Loucy (cell line): ENCODE measurements at regions not wholly inside any gene's neighbourhood (a gene's known extent, or its start where the extent isn't known, plus 50 kb on each side); places are given as distances from the start of the nearest gene placed in this dataset.

ENCODE experiments used
- H2AFZ ChIP-seq: fragments of 200-600 bp; sonication (generic); 2 replicates; pipeline ENCODE4 v1.6.0; 2016; ENCODE audit warnings: antibody characterized with exemption, mild to moderate bottlenecking, low read length, moderate library complexity
- H3F3A ChIP-seq: fragments of 200-600 bp; 2 replicates; pipeline ENCODE4 v1.6.0; 2016; ENCODE audit warnings: antibody characterized with exemption, low read depth, mild to moderate bottlenecking
- H3K27me3 ChIP-seq: fragments of 200-600 bp; sonication (generic); 2 replicates; pipeline ENCODE4 v1.6.1; 2014; ENCODE audit warnings: low read length, mild to moderate bottlenecking; ENCODE audit not compliant: insufficient read depth, poor library complexity, severe bottlenecking
- H3K36me3 ChIP-seq: fragments of 200-600 bp; sonication (generic); 2 replicates; pipeline ENCODE4 v1.6.1; 2016; ENCODE audit warnings: low read length; ENCODE audit not compliant: insufficient read depth
- H3K4me1 ChIP-seq: fragments of 200-600 bp; sonication (generic); 2 replicates; pipeline ENCODE4 v1.5.1; 2014; ENCODE audit warnings: low read length, mild to moderate bottlenecking; ENCODE audit not compliant: insufficient read depth, poor library complexity, severe bottlenecking
- H3K4me2 ChIP-seq: fragments of 200-600 bp; sonication (generic); 2 replicates; pipeline ENCODE4 v1.6.0; 2014; ENCODE audit warnings: antibody characterized with exemption, low read length, low read depth, mild to moderate bottlenecking; ENCODE audit not compliant: poor library complexity, severe bottlenecking
- H3K4me3 ChIP-seq: fragments of 200-600 bp; sonication (generic); 2 replicates; pipeline ENCODE4 v1.5.1; 2014; ENCODE audit warnings: low read length, mild to moderate bottlenecking, mixed read lengths; ENCODE audit not compliant: poor library complexity, severe bottlenecking
- H3K79me2 ChIP-seq: fragments of 200-600 bp; sonication (generic); 2 replicates; pipeline ENCODE4 v1.6.1; 2014; ENCODE audit warnings: low read length; ENCODE audit not compliant: insufficient read depth
- H3K9ac ChIP-seq: fragments of 200-600 bp; sonication (generic); 2 replicates; pipeline ENCODE4 v1.6.0; 2014; ENCODE audit warnings: mild to moderate bottlenecking, low read depth, low read length, moderate library complexity; ENCODE audit not compliant: poor library complexity, severe bottlenecking
- H3K9me2 ChIP-seq: fragments of 200-600 bp; sonication (generic); replicated peaks from 2 replicates; pipeline ENCODE4 v1.6.1; 2016; ENCODE audit warnings: low read depth, low read length, mixed read lengths
- H3K9me3 ChIP-seq: fragments of 200-600 bp; sonication (generic); 2 replicates; pipeline ENCODE4 v1.6.1; 2014; ENCODE audit warnings: mild to moderate bottlenecking, antibody characterized with exemption, low read length, low read depth; ENCODE audit not compliant: insufficient read depth
- H4K20me1 ChIP-seq: fragments of 200-600 bp; sonication (generic); 2 replicates; pipeline ENCODE4 v1.6.0; 2014; ENCODE audit warnings: antibody characterized with exemption, low read length, mild to moderate bottlenecking; ENCODE audit not compliant: insufficient read depth, poor library complexity, severe bottlenecking
- EZH2phosphoT487 ChIP-seq: fragments of 200-600 bp; IDR thresholded peaks from 2 replicates; pipeline ENCODE4 v1.6.1; 2018; ENCODE audit warnings: antibody characterized with exemption, mild to moderate bottlenecking, moderate library complexity, borderline replicate concordance
- TF ChIP-seq, protein P1 (sequence below): fragments of 200-600 bp; sonication (generic); conservative IDR thresholded peaks from 2 replicates; pipeline ENCODE4 v1.5.1; 2014; ENCODE audit warnings: mild to moderate bottlenecking, antibody characterized with exemption, low read length

DNA sequence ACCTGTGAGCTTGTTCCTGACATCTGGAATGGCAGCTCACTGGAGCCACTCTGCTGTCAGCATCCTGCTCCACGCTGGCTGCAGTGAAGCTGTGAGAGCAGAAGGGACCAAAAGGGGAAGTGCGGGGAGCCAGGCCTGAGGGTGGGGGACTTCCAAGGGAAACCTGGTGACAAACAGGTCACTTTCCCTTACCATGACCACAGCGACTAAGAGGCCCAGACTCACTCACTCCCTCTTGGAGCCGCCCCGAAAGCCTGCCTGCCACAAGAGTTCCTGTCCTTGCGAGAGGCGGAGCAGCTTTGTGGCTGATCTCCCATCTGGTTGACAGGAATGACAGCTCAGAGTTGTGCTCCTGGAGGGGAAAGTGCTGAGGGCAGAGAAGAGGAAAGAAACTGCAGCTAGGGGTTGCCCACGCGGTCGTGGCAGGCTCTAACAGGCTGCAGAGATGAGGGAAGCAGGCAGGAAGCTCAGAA lies 183.8 kb upstream of the NTM start:
- Histone ChIP-seq H4K20me1 (no peaks in the 10 kb centered on the region), H3K36me3 (no peaks in the 10 kb centered on the region), H3K79me2 (no peaks in the 10 kb centered on the region), H2AFZ (no peak overlapping the region), H3K4me2 (no peak overlapping the region), H3F3A (no peaks in the 10 kb centered on the region), H3K9ac (no peak overlapping the region), H3K9me3 (no peaks in the 10 kb centered on the region), H3K27me3 (no peaks in the 10 kb centered on the region), H3K4me1 (no peaks in the 10 kb centered on the region), H3K9me2 (no peaks in the 10 kb centered on the region), H3K4me3 (no peak overlapping the region)
- TF ChIP-seq EZH2phosphoT487, result no peak
- TF ChIP-seq, protein P1, sequence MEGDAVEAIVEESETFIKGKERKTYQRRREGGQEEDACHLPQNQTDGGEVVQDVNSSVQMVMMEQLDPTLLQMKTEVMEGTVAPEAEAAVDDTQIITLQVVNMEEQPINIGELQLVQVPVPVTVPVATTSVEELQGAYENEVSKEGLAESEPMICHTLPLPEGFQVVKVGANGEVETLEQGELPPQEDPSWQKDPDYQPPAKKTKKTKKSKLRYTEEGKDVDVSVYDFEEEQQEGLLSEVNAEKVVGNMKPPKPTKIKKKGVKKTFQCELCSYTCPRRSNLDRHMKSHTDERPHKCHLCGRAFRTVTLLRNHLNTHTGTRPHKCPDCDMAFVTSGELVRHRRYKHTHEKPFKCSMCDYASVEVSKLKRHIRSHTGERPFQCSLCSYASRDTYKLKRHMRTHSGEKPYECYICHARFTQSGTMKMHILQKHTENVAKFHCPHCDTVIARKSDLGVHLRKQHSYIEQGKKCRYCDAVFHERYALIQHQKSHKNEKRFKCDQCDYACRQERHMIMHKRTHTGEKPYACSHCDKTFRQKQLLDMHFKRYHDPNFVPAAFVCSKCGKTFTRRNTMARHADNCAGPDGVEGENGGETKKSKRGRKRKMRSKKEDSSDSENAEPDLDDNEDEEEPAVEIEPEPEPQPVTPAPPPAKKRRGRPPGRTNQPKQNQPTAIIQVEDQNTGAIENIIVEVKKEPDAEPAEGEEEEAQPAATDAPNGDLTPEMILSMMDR, result no peak

DNA sequence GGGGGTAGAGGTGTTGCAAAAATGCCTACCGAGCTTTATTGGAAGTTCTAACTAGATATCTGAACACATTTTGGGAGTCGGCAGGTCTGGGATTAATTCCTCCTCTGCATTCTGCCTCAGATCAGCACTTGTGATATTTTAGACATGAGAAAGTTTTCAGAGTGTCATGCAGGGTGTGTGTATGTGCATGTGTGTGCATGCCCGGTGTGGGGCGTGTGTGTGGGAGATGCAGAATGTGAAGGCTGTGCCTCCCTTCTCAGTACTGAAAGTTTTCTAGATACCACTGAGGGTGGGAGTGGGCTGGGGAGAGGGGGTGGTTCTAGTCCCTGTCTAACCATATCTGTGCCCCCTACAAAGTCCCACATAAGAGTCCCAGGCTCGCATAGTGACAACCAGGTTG lies 180.0 kb upstream of the NTM start:
- Histone ChIP-seq H4K20me1 (no peaks in the 10 kb centered on the region), H3K4me3 (no peak overlapping the region), H3F3A (no peaks in the 10 kb centered on the region), H3K4me1 (no peaks in the 10 kb centered on the region), H3K9me2 (no peaks in the 10 kb centered on the region), H3K79me2 (no peaks in the 10 kb centered on the region), H3K36me3 (no peaks in the 10 kb centered on the region), H3K27me3 (no peaks in the 10 kb centered on the region), H3K4me2 (no peak overlapping the region), H3K9me3 (no peaks in the 10 kb centered on the region), H3K9ac (no peak overlapping the region), H2AFZ (no peak overlapping the region)
- TF ChIP-seq EZH2phosphoT487, result no peak
- TF ChIP-seq, protein P1, result no peak

DNA sequence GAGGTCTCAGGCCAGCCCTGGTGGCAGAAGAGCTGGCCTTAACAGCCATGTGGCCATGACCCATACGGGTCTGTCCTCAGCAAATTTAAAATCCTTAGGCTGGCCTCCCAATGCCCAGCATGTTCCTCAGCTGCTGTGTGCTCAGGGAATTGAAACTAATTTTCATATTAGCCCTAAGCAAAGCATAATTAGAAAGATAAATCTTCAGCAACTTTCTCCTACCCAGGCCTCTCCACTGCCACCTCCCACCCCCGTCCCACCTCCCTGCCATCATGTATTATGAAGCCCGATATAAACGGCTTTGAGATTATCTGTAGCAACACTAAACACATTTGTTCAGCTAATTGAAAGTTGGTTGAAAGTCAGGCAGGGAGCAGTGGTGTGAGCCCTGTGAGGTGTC lies 178.8 kb upstream of the NTM start:
- no peak for TF ChIP-seq EZH2phosphoT487
- TF ChIP-seq, protein P1, result no peak
- Histone ChIP-seq H3K27me3 (no peaks in the 10 kb centered on the region), H3K9me2 (no peaks in the 10 kb centered on the region), H3K79me2 (no peaks in the 10 kb centered on the region), H3F3A (no peaks in the 10 kb centered on the region), H3K36me3 (no peaks in the 10 kb centered on the region), H3K4me2 (no peak overlapping the region), H3K4me3 (no peak overlapping the region), H3K9me3 (no peaks in the 10 kb centered on the region), H3K9ac (no peak overlapping the region), H3K4me1 (no peaks in the 10 kb centered on the region), H2AFZ (no peak overlapping the region), H4K20me1 (no peaks in the 10 kb centered on the region)
